Activated CD4-positive, alpha-beta T cell treated with anti-CD3 and anti-CD28 coated beads for 36 hours (primary cell): ENCODE measurements at regions not wholly inside any gene's neighbourhood (a gene's known extent, or its start where the extent isn't known, plus 50 kb on each side); places are given as distances from the start of the nearest gene placed in this dataset.

Source experiments
- ATAC-seq: fragments of 200-7000 bp; cut with Tn5 transposase; one replicate; pipeline ENCODE4 v1.10.0; 2021; ENCODE audit warnings: mild to moderate bottlenecking, moderate library complexity
- CTCF ChIA-PET: fragments of 350-600 bp; sonication (Branson Sonifier 250); formaldehyde crosslinking; loops from one replicate; lab custom pipeline; 2021; ENCODE audit warnings: antibody characterized with exemption; lab: Charles Lee
- POLR2A ChIA-PET: fragments of 350-600 bp; sonication (Branson Sonifier 250); formaldehyde crosslinking; loops from one replicate; lab custom pipeline; 2021; ENCODE audit warnings: antibody characterized with exemption, inconsistent platforms; lab: Charles Lee
- DNase-seq: peaks from one replicate; pipeline ENCODE4 v3.0.0-alpha.2; 2020
- H3K27ac Mint-ChIP-seq: one replicate; pipeline ENCODE4 v1.8.0; 2021; ENCODE audit warnings: mixed read lengths
- H3K27me3 Mint-ChIP-seq: one replicate; pipeline ENCODE4 v1.8.0; 2021; ENCODE audit warnings: mixed read lengths
- H3K36me3 Mint-ChIP-seq: one replicate; pipeline ENCODE4 v1.8.0; 2021; ENCODE audit warnings: low read depth, mixed read lengths
- H3K4me1 Mint-ChIP-seq: one replicate; pipeline ENCODE4 v1.8.0; 2021; ENCODE audit warnings: mixed read lengths
- H3K4me3 Mint-ChIP-seq: one replicate; pipeline ENCODE4 v1.8.0; 2021; ENCODE audit warnings: mild to moderate bottlenecking, moderate library complexity, mixed read lengths
- H3K9me3 Mint-ChIP-seq: one replicate; pipeline ENCODE4 v1.8.0; 2021; ENCODE audit warnings: low read depth, mixed read lengths
- intact Hi-C, 2 experiments: fragments of 100-400 bp; cut with DNase I in 1 of 2; cut with micrococcal nuclease in 1 of 2; formaldehyde crosslinking; loops; one replicate each; pipeline versions ENCODE4 v1.14.2 to v1.15.1; 2022 to 2024; cut with DNase I, micrococcal nuclease

GRCh38 chr13:112245989-112246388, 130.2 kb upstream of the SPACA7 start:
- ChIA-PET POLR2A (no interaction called here), CTCF (interaction anchor here (0.6 kb wide), 1 partner anchor 652 kb away, joined by 4 read pairs; no protein-coding TSS in a partner anchor)
- intact Hi-C loops: no loop called here
- H3K27me3 Mint-ChIP-seq: peaks cover 2% of the 10 kb centered on the region
- no peak overlapping the region for H3K27ac Mint-ChIP-seq
- H3K4me1 Mint-ChIP-seq: no peaks in the 10 kb centered on the region
- ATAC-seq: no peak
- H3K36me3 Mint-ChIP-seq: no peaks in the 10 kb centered on the region
- no peak for DNase-seq
- no peak overlapping the region for H3K4me3 Mint-ChIP-seq
- no peaks in the 10 kb centered on the region for H3K9me3 Mint-ChIP-seq

- intact Hi-C loops: no loop called here
- Mint-ChIP-seq H3K9me3 (no peaks in the 10 kb centered on the region), H3K4me1 (no peaks in the 10 kb centered on the region), H3K27me3 (peaks cover 2% of the 10 kb centered on the region), H3K36me3 (no peaks in the 10 kb centered on the region), H3K4me3 (no peak overlapping the region), H3K27ac (no peak overlapping the region)
- DNase-seq (no peak), ATAC-seq (no peak)
- ChIA-PET CTCF (no interaction called here), POLR2A (no interaction called here)
These were observed 129.3 kb upstream of the SPACA7 start for GRCh38 chr13:112246731-112247470.

- no peaks in the 10 kb centered on the region for H3K36me3 Mint-ChIP-seq
- H3K4me3 Mint-ChIP-seq: no peak overlapping the region
- ChIA-PET POLR2A (no interaction called here), CTCF (no interaction called here)
- intact Hi-C loops: no loop called here
- ATAC-seq (no peak), DNase-seq (no peak)
- no peak overlapping the region for H3K27ac Mint-ChIP-seq
- H3K9me3 Mint-ChIP-seq: no peaks in the 10 kb centered on the region
- peaks cover 2% of the 10 kb centered on the region for H3K27me3 Mint-ChIP-seq
- H3K4me1 Mint-ChIP-seq: no peaks in the 10 kb centered on the region
These were observed 128.4 kb upstream of the SPACA7 start for GRCh38 chr13:112247471-112248405.

GRCh38 chr13:112248406-112248760, 127.8 kb upstream of the SPACA7 start:
- Mint-ChIP-seq H3K9me3 (no peaks in the 10 kb centered on the region), H3K36me3 (no peaks in the 10 kb centered on the region), H3K4me1 (no peaks in the 10 kb centered on the region), H3K4me3 (no peak overlapping the region), H3K27me3 (peaks cover 2% of the 10 kb centered on the region), H3K27ac (no peak overlapping the region)
- DNase-seq: no peak
- POLR2A ChIA-PET: no interaction called here
- CTCF ChIA-PET: no interaction called here
- intact Hi-C loops: no loop called here
- no peak for ATAC-seq

- ChIA-PET CTCF (no interaction called here), POLR2A (no interaction called here)
- Mint-ChIP-seq H3K36me3 (no peaks in the 10 kb centered on the region), H3K27ac (no peak overlapping the region), H3K27me3 (peaks cover 5% of the 10 kb centered on the region), H3K4me1 (no peaks in the 10 kb centered on the region), H3K4me3 (no peak overlapping the region), H3K9me3 (no peaks in the 10 kb centered on the region)
- ATAC-seq (no peak), DNase-seq (no peak)
- intact Hi-C loops: no loop called here
These were observed 127.1 kb upstream of the SPACA7 start for GRCh38 chr13:112248862-112249592.

- intact Hi-C loops: no loop called here
These were observed 126.2 kb upstream of the SPACA7 start for GRCh38 chr13:112249644-112250610.

GRCh38 chr13:112250788-112251445, 125.2 kb upstream of the SPACA7 start:
- ATAC-seq: no peak
- POLR2A ChIA-PET: no interaction called here

More at GRCh38 chr13:112249644-112250610, 126.2 kb upstream of the SPACA7 start:
- Mint-ChIP-seq H3K4me3 (no peak overlapping the region), H3K9me3 (no peaks in the 10 kb centered on the region), H3K27ac (no peak overlapping the region), H3K27me3 (peaks cover 10% of the 10 kb centered on the region), H3K36me3 (no peaks in the 10 kb centered on the region), H3K4me1 (no peaks in the 10 kb centered on the region)
- no peak for DNase-seq
- ChIA-PET CTCF (no interaction called here), POLR2A (no interaction called here)
- ATAC-seq: no peak

DNA sequence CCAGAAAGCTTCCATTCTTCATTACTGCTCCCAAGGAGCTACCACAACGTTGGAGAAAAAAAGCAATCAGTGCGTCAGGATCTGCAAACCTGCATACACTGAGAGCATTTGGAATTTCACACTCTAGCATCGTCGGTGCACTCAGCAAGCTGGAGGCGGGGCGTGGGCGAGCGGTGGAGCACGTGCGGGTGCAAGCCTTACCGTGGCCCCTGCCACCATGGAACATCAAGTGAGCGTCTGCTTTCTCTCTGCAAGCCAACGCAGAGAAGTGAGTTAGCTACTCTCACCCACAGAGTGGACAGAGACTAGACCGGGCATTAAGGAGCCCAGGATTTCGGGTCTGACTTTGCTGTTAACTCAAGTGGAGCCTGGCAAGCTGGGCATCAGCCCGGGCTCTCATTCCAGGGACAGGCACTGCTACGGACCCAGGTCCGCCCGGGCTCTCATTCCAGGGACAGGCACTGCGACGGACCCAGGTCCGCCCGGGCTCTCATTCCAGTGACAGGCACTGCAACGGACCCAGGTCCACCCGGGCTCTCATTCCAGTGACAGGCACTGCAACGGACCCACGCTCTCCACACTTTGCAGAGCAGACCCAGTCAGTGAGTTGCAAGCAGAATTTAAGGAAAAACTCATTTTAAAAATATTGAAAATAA, 124.1 kb upstream of the SPACA7 start:
- POLR2A ChIA-PET: no interaction called here
- Mint-ChIP-seq H3K4me3 (no peak overlapping the region), H3K9me3 (no peaks in the 10 kb centered on the region)

More at GRCh38 chr13:112250788-112251445, 125.2 kb upstream of the SPACA7 start:
- CTCF ChIA-PET: no interaction called here
- Mint-ChIP-seq H3K4me3 (no peak overlapping the region), H3K36me3 (no peaks in the 10 kb centered on the region), H3K9me3 (no peaks in the 10 kb centered on the region), H3K4me1 (no peaks in the 10 kb centered on the region), H3K27me3 (peaks cover 7% of the 10 kb centered on the region), H3K27ac (no peak overlapping the region)
- no peak for DNase-seq
- intact Hi-C loops: no loop called here

DNA sequence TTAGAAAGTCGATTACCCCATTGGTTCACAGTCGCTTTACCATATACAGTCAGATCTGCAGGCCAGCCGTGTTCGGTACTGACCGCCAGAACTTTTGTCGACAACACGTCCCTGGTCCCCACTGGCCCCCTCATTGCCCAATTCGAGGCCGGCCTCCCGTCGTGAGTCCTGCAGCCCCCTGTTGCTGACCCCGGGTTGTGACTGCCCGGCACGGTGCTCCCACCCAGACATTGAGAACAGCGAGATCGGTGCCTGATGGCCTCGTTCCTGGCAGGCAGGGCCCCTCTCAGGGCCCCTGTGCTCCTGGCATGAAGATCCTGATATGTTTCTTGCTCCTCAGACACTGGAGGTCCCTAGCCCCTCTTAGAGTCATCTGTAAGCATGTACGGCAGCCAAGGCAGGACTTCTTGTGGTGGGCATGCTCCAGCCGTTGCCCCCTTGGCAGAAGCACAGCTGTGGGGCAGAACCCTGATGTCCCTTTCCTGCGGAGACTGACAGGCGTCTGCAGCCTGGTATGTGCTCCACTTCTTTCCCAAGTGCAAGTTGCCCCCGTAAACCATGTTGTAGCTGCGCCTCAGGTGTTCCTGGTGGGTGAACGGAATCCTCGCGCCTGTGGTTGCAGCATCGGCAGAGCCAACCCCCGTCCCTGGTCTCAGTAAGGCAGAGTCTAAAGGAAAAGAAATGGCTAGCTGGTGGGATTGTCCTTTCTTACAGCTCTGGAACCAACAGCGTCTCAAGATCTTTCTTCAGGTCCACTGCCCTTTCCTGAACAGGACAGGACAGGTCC, 123.2 kb upstream of the SPACA7 start:
- POLR2A ChIA-PET: no interaction called here
- Mint-ChIP-seq H3K4me1 (no peaks in the 10 kb centered on the region), H3K4me3 (no peak overlapping the region), H3K9me3 (no peaks in the 10 kb centered on the region), H3K27me3 (peaks cover 7% of the 10 kb centered on the region), H3K27ac (no peak overlapping the region), H3K36me3 (no peaks in the 10 kb centered on the region)
- CTCF ChIA-PET: no interaction called here
- no peak for ATAC-seq
- intact Hi-C loops: no loop called here
- DNase-seq: no peak

More for the DNA sequence above, 124.1 kb upstream of the SPACA7 start:
- ATAC-seq (no peak), DNase-seq (no peak)
- H3K27me3 Mint-ChIP-seq: peaks cover 7% of the 10 kb centered on the region
- intact Hi-C loops: no loop called here
- no peaks in the 10 kb centered on the region for H3K4me1 Mint-ChIP-seq
- CTCF ChIA-PET: no interaction called here
- no peaks in the 10 kb centered on the region for H3K36me3 Mint-ChIP-seq
- no peak overlapping the region for H3K27ac Mint-ChIP-seq
